ENCODE measurements at regions not wholly inside any gene's neighbourhood (a gene's known extent, or its start where the extent isn't known, plus 50 kb on each side); places are given as distances from the start of the nearest gene placed in this dataset.

- no peak for TF ChIP-seq SIN3A (IDR thresholded peaks at IDR 0.05; ENCODE audit: borderline replicate concordance, insufficient read depth, low read length)
- TF ChIP-seq, protein P1, sequence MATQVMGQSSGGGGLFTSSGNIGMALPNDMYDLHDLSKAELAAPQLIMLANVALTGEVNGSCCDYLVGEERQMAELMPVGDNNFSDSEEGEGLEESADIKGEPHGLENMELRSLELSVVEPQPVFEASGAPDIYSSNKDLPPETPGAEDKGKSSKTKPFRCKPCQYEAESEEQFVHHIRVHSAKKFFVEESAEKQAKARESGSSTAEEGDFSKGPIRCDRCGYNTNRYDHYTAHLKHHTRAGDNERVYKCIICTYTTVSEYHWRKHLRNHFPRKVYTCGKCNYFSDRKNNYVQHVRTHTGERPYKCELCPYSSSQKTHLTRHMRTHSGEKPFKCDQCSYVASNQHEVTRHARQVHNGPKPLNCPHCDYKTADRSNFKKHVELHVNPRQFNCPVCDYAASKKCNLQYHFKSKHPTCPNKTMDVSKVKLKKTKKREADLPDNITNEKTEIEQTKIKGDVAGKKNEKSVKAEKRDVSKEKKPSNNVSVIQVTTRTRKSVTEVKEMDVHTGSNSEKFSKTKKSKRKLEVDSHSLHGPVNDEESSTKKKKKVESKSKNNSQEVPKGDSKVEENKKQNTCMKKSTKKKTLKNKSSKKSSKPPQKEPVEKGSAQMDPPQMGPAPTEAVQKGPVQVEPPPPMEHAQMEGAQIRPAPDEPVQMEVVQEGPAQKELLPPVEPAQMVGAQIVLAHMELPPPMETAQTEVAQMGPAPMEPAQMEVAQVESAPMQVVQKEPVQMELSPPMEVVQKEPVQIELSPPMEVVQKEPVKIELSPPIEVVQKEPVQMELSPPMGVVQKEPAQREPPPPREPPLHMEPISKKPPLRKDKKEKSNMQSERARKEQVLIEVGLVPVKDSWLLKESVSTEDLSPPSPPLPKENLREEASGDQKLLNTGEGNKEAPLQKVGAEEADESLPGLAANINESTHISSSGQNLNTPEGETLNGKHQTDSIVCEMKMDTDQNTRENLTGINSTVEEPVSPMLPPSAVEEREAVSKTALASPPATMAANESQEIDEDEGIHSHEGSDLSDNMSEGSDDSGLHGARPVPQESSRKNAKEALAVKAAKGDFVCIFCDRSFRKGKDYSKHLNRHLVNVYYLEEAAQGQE (IDR thresholded peaks at IDR 0.05; ENCODE audit: insufficient read depth in 1 of 2, low read depth in 2 of 2, low read length in 2 of 2): no peak
Measured at GRCh38 chr14:22420598-22421186, 168.3 kb downstream of the DAD1 start.

All from PFSK-1 (cell line).